IMR-90 (cell line): ENCODE measurements at regions not wholly inside any gene's neighbourhood (a gene's known extent, or its start where the extent isn't known, plus 50 kb on each side); places are given as distances from the start of the nearest gene placed in this dataset.

Experiments
- ATAC-seq: fragments of 200-7000 bp; cut with Tn5 transposase; 2 replicates; pipeline ENCODE4 v1.9.1; 2020; ENCODE audit warnings: low read depth, mild to moderate bottlenecking, moderate library complexity
- BruUV-seq: library from RNA; stranded (reverse); fragments of 400-500 nt; replicated peaks from 2 replicates; lab custom pipeline; 2021; lab: Mats Ljungman, UMichigan
- CTCF ChIA-PET: fragments of 300-600 bp; formaldehyde crosslinking; extraction: SDS; loops from one replicate; lab custom pipeline; 2021; ENCODE audit warnings: antibody characterized with exemption; lab: Yijun Ruan, JAX
- POLR2A ChIA-PET: fragments of 300-600 bp; sonication (Branson Sonifier 250); formaldehyde crosslinking; loops from one replicate; lab custom pipeline; 2022; ENCODE audit warnings: antibody characterized with exemption; ENCODE audit not compliant: unreplicated experiment; lab: Charles Lee
- DNase-seq: peaks from one replicate; pipeline ENCODE4 v3.0.0; 2013
- H2AFZ ChIP-seq: replicated peaks from 2 replicates; pipeline ENCODE3; 2013; ENCODE audit warnings: low read length, mild to moderate bottlenecking; ENCODE audit not compliant: poor library complexity
- H2AK5ac ChIP-seq: 2 replicates; pipeline ENCODE4 v1.6.1; 2013; ENCODE audit warnings: low read depth, low read length, inconsistent platforms
- H2AK9ac ChIP-seq: replicated peaks from 2 replicates; pipeline ENCODE3; 2013; ENCODE audit warnings: mild to moderate bottlenecking, low read depth, low read length, moderate library complexity; ENCODE audit not compliant: poor library complexity
- H2BK120ac ChIP-seq: 2 replicates; pipeline ENCODE4 v1.6.1; 2013; ENCODE audit warnings: low read depth, low read length, inconsistent platforms
- H2BK15ac ChIP-seq: 3 replicates; pipeline ENCODE4 v1.6.1; 2013; ENCODE audit warnings: low read depth, low read length, inconsistent platforms
- H2BK20ac ChIP-seq: 2 replicates; pipeline ENCODE4 v1.6.1; 2013; ENCODE audit warnings: low read depth, mild to moderate bottlenecking, inconsistent platforms, low read length, moderate library complexity
- H2BK5ac ChIP-seq: 2 replicates; pipeline ENCODE4 v1.6.1; 2013; ENCODE audit warnings: mild to moderate bottlenecking, low read depth, low read length, inconsistent platforms; ENCODE audit not compliant: poor library complexity, severe bottlenecking
- H3K14ac ChIP-seq: replicated peaks from 2 replicates; pipeline ENCODE4 v1.6.1; 2013; ENCODE audit warnings: low read depth, low read length, inconsistent platforms
- H3K18ac ChIP-seq: 2 replicates; pipeline ENCODE4 v1.6.1; 2013; ENCODE audit warnings: low read depth, low read length, control low read depth
- H3K23ac ChIP-seq: 2 replicates; pipeline ENCODE4 v1.6.1; 2013; ENCODE audit warnings: low read depth, low read length, inconsistent platforms
- H3K27ac ChIP-seq: 2 replicates; pipeline ENCODE4 v1.5.1; 2013; ENCODE audit warnings: mild to moderate bottlenecking, control low read depth, low read length; ENCODE audit not compliant: insufficient read depth
- H3K27me3 ChIP-seq: 2 replicates; pipeline ENCODE4 v1.6.1; 2013; ENCODE audit warnings: low read length; ENCODE audit not compliant: control insufficient read depth, insufficient read depth
- H3K36me3 ChIP-seq: 2 replicates; pipeline ENCODE4 v1.6.1; 2013; ENCODE audit warnings: low read length, mixed read lengths; ENCODE audit not compliant: control insufficient read depth, insufficient read depth
- H3K4ac ChIP-seq: 2 replicates; pipeline ENCODE4 v1.6.1; 2013; ENCODE audit warnings: low read depth, low read length, inconsistent platforms
- H3K4me1 ChIP-seq: 2 replicates; pipeline ENCODE4 v1.6.1; 2013; ENCODE audit warnings: low read length, mixed read lengths; ENCODE audit not compliant: control insufficient read depth, insufficient read depth
- H3K4me2 ChIP-seq: 2 replicates; pipeline ENCODE4 v1.6.1; 2013; ENCODE audit warnings: low read depth, mild to moderate bottlenecking, control low read depth, low read length, moderate library complexity
- H3K4me3 ChIP-seq: 2 replicates; pipeline ENCODE4 v1.5.1; 2013; ENCODE audit warnings: low read depth, mild to moderate bottlenecking, control low read depth, low read length, moderate library complexity; ENCODE audit not compliant: insufficient read depth
- H3K56ac ChIP-seq: 2 replicates; pipeline ENCODE4 v1.6.1; 2013; ENCODE audit warnings: low read length, inconsistent platforms; ENCODE audit not compliant: insufficient read depth; ENCODE audit errors: extremely low read depth
- H3K79me1 ChIP-seq, 2 experiments: 2 replicates each; pipeline ENCODE4 v1.6.1; 2013; ENCODE audit warnings: low read length in 2 of 2, inconsistent platforms in 1 of 2, low read depth in 1 of 2
- H3K9ac ChIP-seq: 2 replicates; pipeline ENCODE4 v1.6.1; 2013; ENCODE audit warnings: low read depth, low read length, control low read depth
- H3K9me1 ChIP-seq: 2 replicates; pipeline ENCODE4 v1.6.1; 2013; ENCODE audit warnings: low read length, inconsistent platforms; ENCODE audit not compliant: insufficient read depth
- H3K9me3 ChIP-seq: 2 replicates; pipeline ENCODE4 v1.6.1; 2013; ENCODE audit warnings: low read length; ENCODE audit not compliant: control insufficient read depth, insufficient read depth
- H4K20me1 ChIP-seq: 2 replicates; pipeline ENCODE4 v1.6.1; 2013; ENCODE audit warnings: low read length, inconsistent platforms; ENCODE audit not compliant: insufficient read depth
- H4K5ac ChIP-seq: 2 replicates; pipeline ENCODE4 v1.6.1; 2013; ENCODE audit warnings: mild to moderate bottlenecking, low read depth, low read length, control low read depth
- H4K8ac ChIP-seq, 2 experiments: 2 replicates each; pipeline ENCODE4 v1.6.1; 2013; ENCODE audit warnings: low read depth in 2 of 2, low read length in 2 of 2, control low read depth in 1 of 2, inconsistent platforms in 1 of 2
- H4K91ac ChIP-seq: 2 replicates; pipeline ENCODE4 v1.6.1; 2013; ENCODE audit warnings: low read depth, low read length, inconsistent platforms; ENCODE audit not compliant: insufficient read depth
- POLR2A ChIP-seq: IDR thresholded peaks from 2 replicates; pipeline ENCODE4 v1.6.1; 2012; ENCODE audit warnings: mild to moderate bottlenecking, low read depth, low read length
- RFX5 ChIP-seq: IDR thresholded peaks from 2 replicates; pipeline ENCODE4 v1.8.0; 2012; ENCODE audit warnings: low read depth, mild to moderate bottlenecking, low read length, moderate library complexity
- USF2 ChIP-seq: fragments of 150-350 bp; IDR thresholded peaks from 2 replicates; pipeline ENCODE4 v1.6.1; 2017; ENCODE audit warnings: mild to moderate bottlenecking, antibody characterized with exemption, low read length, low read depth
- WGBS, 2 experiments: methylation state at CpG; one replicate each; pipeline versions ENCODE4 v1.1.5 to v1.1.7; 2013; ENCODE audit warnings: missing lambda C conversion rate in 2 of 2; ENCODE audit not compliant: insufficient read length in 1 of 2; ENCODE audit errors: extremely low coverage in 2 of 2; 5-methylcytosine and 5-hydroxymethylcytosine counted together
- dilution Hi-C: fragments of 300-500 bp; cut with HindIII; formaldehyde crosslinking; loops from one replicate; pipeline ENCODE4 v1.14.3; 2018; ENCODE audit warnings: low sequenced_read_pairs; ENCODE audit not compliant: unreplicated experiment
- in situ Hi-C: fragments of 300-500 bp; cut with MboI; formaldehyde crosslinking; loops from 3 replicates; pipeline ENCODE4 v1.14.3; 2019; ENCODE audit warnings: low sequenced_read_pairs, inconsistent platforms, mixed read lengths
- intact Hi-C: fragments of 100-400 bp; cut with micrococcal nuclease; formaldehyde crosslinking; loops from 2 replicates; pipeline ENCODE4 v1.10.0; 2022

- POLR2A ChIA-PET: no interaction called here
- no peaks in the 10 kb centered on the region for H3K4me1 ChIP-seq
Observed at GRCh38 chr17:13321951-13322701, 279.6 kb downstream of the HS3ST3A1 start.

More at GRCh38 chr17:13321951-13322701, 279.6 kb downstream of the HS3ST3A1 start:
- TF ChIP-seq POLR2A (no peak), USF2 (no peak), RFX5 (no peak)
- no peak overlapping the region for H4K91ac ChIP-seq
- WGBS, 2 experiments: no CpG with 5 or more reads among the region's 3 CpGs
- no peak overlapping the region for H2BK120ac ChIP-seq
- H3K4ac ChIP-seq: no peak overlapping the region
- no peak overlapping the region for H2AFZ ChIP-seq
- no peaks in the 10 kb centered on the region for H3K27me3 ChIP-seq
- H3K14ac ChIP-seq: no peak overlapping the region
- no peak overlapping the region for H3K27ac ChIP-seq
- ATAC-seq (no peak), DNase-seq (no peak)
- no peak overlapping the region for H3K23ac ChIP-seq
- no peaks in the 10 kb centered on the region for H3K9me3 ChIP-seq
- no peak overlapping the region for H2BK5ac ChIP-seq
- H4K20me1 ChIP-seq: no peaks in the 10 kb centered on the region
- no peak overlapping the region for H2AK9ac ChIP-seq
- no peak overlapping the region for H3K18ac ChIP-seq
- no peak overlapping the region for H3K4me3 ChIP-seq
- H2BK15ac ChIP-seq: no peak overlapping the region
- CTCF ChIA-PET: no interaction called here
- H3K79me1 ChIP-seq: no peaks in the 10 kb centered on the region
- in situ Hi-C loops: no loop called here
- H2BK20ac ChIP-seq: no peak overlapping the region
- H3K36me3 ChIP-seq: no peaks in the 10 kb centered on the region
- H3K4me2 ChIP-seq: no peak overlapping the region
- BruUV-seq: no TSS peak
- H3K9me1 ChIP-seq: no peaks in the 10 kb centered on the region
- no peak overlapping the region for H3K56ac ChIP-seq
- no peak overlapping the region for H4K8ac ChIP-seq
- H4K5ac ChIP-seq: no peak overlapping the region
- H3K9ac ChIP-seq: no peak overlapping the region
- intact Hi-C loops: no loop called here
- dilution Hi-C loops: no loop called here
- H2AK5ac ChIP-seq: no peak overlapping the region
